DMS79 treated with DMSO at 0.1 percent for 48 hours (cell line): ENCODE measurements at regions not wholly inside any gene's neighbourhood (a gene's known extent, or its start where the extent isn't known, plus 50 kb on each side); places are given as distances from the start of the nearest gene placed in this dataset.
A peak's percentile ranks its signal among the peaks of the same experiment; 100 is the strongest.
"Not testable (repeated sequence)": the region's sequence is repeated elsewhere in the genome, so short reads cannot be mapped to it uniquely, and the experiment has no call there.

Experiments used
- DNase-seq: peaks from one replicate; lab custom pipeline; 2025; lab: John Stamatoyannopoulos, UW

DNA sequence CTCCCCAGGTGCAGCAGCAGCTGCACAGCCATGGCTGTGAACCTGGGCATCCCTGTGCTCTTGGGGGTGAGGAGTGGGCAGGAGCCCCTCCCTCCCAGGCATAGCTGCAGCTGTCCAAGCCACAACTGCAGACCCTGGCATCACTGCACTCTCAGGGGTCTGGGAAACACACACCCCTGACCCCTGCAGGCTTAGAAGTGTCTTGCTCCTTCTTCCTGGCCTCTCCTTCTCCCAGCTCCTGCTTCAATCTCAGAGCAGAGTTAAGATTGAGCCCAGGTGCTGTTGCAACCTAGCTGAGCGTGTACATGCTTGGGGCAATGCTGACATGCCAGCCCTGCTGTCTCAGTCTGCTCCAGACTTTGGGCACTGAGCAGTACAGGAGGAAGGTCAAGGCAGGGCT lies 833.6 kb downstream of the FLRT2 start:
- no peak for DNase-seq

- DNase-seq = no peak
These were observed 833.1 kb downstream of the FLRT2 start for GRCh38 chr14:86363047-86363446.

- peak; percentile 98 for DNase-seq
These were observed 827.9 kb downstream of the FLRT2 start for GRCh38 chr14:86357876-86358275.

DNA sequence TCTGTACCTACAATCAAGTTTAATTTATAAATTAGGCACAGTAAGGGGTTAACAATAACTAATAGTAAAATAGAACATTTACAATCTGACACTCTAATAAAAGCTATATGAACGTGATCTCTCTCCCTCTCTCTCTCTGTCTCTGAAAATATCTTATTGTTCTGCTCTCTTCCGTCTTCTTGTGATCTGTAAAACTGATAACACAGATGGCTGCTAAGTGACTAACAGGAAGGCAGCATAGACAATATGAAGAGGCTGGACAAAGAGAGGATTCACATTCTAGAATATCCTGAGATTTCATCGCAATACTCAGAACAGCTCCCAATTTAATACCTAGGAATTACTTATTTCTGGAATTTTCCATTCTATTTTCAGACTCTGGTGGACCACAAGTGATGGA lies 827.2 kb downstream of the FLRT2 start:
- DNase-seq = peak; percentile 31

DNA sequence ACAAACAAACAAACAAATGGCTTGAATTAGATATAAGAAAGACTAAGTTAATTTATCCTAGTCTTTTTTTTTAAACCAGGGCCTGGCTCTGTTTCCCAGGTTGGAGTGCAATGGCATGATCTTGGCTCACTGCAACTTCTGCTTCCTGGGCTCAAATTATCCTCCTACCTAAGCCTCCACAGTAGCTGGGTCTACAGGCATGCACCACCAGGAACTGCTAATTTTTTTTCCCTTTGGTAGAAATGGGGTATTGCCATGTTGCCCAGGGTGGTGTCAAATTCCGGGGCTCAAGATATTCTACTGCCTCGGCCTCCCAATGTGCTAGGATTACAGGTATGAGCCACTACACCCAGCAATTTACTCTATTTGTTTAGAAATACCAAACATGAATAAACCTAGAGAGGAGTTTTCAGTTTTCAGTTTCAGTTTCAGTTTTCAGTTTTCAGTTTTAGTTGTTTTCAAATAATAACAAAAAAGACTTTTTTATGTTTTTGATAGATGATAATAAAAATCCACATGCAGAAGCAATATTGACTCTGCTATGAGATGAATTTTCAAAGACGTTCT lies 817.0 kb downstream of the FLRT2 start:
- no peak for DNase-seq

DNA sequence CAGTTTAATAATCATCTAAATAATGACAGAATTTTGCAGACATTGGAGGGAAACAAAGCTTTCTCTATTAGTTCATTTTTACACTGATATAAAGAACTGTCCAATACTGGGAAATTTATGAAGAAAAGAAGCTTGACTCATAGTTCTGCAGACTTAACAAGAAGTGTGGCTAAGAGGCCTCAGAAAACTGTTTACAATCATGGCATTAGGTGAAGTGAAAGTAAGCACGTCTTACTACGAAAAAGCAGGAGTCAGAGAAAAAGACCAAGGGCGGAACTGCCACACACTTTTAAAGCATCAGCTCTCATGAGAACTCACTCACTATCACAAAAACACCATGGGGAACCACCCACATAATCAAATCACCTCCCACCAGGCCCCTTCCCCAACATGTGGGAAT lies 804.4 kb downstream of the FLRT2 start:
- no peak for DNase-seq

- DNase-seq = no peak
These were observed 803.5 kb downstream of the FLRT2 start for GRCh38 chr14:86333493-86333892.

DNA sequence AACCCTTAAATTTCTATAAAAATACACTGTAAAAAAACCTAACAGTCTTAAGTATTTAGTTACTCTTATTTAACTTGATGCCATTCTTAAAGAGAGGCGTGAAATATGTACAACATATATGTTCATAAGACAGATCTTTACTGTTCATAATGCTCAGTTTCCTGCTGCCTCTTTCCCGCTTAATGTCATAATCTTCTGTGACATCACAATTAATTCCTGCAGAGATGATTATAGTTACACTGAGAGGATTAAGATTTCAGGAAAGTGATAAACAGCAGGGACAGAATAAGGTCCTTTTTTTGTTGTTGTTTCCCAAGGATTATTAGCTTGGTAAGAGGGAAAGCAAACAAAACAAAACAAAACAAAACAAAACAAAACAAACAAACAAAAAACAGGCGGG lies 801.4 kb downstream of the FLRT2 start:
- DNase-seq = no peak

DNA sequence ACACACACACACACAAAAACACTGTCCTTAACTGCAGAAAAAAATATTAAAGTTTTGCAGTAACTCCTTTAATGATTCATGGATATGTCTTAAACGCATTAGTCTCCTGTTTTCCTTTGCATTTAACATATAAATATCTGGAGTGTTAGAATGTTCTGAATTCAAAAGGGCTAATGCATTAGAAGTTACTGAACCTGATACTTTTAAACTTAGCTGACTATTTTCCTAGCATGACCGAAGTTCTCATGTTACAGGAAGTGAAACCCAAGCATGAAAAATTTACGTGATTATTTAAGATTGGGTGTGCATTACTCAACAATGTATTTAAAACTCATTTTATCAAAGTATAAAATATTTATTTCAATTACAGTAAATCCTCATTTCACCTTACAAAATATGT lies 791.2 kb downstream of the FLRT2 start:
- no peak for DNase-seq

DNA sequence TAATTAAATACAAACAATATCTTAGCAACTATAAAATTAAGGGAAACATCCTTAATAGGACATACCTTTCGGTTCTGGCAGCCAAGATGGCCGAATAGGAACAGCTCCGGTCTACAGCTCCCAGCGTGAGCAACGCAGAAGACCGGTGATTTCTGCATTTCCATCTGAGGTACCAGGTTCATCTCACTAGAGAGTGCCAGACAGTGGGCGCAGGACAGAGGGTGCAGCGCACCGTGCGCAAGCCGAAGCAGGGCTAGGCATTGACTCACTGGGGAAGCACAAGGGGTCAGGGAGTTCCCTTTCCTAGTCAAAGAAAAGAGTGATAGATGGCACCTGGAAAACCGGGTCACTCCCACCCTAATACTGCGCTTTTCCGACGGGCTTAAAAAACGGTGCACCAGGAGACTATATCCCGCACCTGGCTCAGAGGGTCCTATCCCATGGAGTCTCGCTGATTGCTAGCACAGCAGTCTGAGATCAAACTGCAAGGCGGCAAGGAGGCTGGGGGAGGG lies 782.3 kb downstream of the FLRT2 start:
- DNase-seq = not testable (repeated sequence)

- DNase-seq = no peak
These were observed 781.2 kb downstream of the FLRT2 start for GRCh38 chr14:86311151-86311550.

- peak; percentile 55 for DNase-seq
These were observed 780.7 kb downstream of the FLRT2 start for GRCh38 chr14:86310611-86311010.

DNA sequence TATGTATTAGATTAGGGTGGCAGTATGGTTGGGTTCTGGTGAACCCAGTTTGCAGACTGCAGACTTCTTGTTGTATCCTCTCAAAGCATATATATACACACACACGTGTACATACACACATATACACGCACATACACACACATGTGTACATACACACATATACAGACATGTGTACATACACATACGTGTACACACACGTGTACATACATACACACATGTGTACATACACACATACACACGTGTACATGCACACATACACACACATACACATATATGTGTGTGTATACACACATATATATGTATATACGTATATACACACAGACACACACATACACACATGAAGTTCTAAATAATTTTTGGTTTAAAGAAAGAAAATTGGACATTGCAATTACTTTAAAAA lies 780.2 kb downstream of the FLRT2 start:
- DNase-seq = no peak

DNA sequence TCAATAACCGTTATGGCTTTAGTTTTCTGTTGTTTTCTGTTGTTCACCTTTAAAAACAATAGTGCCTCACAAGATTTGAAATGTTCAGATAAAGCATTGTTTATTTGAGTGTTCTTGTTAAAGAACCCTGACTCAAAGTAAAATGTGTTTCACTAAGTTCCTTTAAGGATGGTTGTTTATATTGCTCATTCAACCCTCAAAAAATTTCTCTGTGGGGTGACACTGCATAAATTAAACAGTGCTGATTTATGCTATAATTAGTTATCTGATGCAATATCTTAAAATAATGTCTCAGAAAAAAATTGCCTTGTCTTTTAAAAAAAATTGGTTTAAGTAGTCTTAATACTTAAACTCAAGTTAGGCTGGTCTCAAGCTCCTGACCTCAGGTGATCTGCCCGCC lies 775.1 kb downstream of the FLRT2 start:
- DNase-seq = no peak

- DNase-seq = no peak
These were observed 770.0 kb downstream of the FLRT2 start for GRCh38 chr14:86299994-86300393.

DNA sequence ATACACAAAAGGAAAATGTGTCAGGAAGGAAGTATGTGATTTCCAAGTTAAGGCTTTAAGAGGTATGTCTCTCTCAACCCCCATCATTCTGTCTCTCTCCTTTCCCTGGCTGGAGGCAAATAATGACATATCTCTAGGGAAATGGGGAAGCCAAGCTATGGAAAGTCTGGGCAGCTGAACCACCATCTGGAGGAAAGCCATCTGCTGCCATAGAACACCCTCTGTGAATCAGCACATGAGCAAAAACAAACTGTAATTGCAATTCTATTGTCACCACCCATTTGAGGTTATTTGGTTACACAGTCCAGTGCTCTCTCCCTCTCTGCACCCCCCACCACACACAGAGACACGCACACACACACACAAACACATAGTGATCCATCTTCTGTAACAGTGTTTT lies 766.2 kb downstream of the FLRT2 start:
- DNase-seq = no peak

- DNase-seq = no peak
These were observed 758.4 kb downstream of the FLRT2 start for GRCh38 chr14:86288336-86288735.

DNA sequence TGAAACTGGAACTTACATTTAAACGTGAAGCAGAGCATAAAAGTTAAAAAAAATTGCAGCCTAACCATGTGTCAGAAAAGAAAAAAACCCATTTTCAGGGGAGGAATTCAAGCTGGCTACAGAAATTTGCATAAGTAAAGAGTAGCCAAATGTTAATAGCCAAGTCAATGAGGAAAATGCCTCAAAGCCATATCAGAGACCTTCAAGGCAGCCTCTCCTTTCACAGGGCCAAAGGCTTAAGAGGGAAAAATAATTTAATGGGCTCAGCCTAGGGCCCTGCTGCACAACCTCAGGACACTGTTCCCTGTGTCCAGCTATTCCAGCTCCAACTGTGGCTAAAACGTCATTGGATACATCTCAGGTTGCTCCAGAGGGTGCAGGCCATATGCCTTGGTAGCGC lies 749.5 kb downstream of the FLRT2 start:
- DNase-seq = no peak

- DNase-seq = no peak
These were observed 728.0 kb downstream of the FLRT2 start for GRCh38 chr14:86257973-86258372.

DNA sequence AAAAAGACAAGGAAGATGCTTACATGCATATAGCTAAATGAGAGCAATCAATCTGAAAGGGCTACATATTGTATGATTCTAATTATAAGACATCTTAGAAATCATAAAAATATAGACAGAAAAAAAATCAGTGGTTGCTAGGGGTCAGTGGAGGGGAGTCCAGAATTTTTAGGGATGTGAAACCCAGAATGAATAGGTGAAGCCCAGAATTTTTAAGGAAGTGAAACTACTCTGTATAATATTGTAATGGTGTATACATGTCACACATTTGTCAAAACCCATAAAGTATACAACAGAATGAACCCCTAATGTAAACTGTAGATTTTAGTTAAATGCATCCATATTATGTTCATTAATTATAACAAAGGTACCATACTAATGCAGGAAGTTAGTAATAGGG lies 713.2 kb downstream of the FLRT2 start:
- DNase-seq = no peak

GRCh38 chr14:86237733-86238132 lies 707.8 kb downstream of the FLRT2 start:
- no peak for DNase-seq

- no peak for DNase-seq
These were observed 691.8 kb downstream of the FLRT2 start for GRCh38 chr14:86221755-86222154.

GRCh38 chr14:86221000-86221399 lies 691.1 kb downstream of the FLRT2 start:
- no peak for DNase-seq

DNA sequence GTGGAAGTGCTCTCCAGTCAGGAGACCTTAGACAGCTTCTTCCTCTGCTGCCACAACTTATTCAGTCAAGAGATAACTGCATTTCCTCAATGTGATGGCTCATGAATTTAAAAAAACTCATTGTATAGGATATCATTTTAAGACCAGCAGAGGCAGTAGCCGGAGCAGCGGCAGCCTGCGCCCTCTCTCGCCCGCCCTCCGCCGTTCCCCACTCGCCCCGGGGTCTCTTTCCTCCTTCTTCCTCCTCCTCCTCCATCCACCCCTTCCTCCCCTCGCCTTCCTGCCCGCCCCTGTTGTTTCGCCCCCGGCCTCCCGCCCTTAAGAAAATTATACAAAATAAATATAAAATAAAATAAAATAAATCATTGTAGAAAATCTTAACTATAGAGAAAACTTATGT lies 687.6 kb downstream of the FLRT2 start:
- DNase-seq = no peak

DNA sequence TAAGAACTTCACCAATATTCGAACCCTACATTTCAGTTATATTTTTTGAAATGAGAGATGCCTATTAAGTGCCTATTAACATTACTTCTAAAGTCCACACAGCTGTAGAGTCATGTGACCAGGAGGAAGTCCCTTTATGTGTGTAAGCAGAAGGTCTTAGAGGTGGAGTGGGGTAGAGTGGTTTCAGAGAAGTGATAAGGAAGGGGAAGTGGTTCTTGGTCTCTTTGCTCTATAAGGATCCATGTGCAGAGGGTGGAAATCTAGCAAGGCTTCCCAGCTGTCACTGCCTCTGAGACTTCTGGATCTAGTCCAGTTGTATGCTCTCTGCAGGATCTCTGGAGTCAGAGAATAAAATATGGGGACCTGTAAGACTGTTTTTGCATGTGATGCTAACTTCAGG lies 673.9 kb downstream of the FLRT2 start:
- peak; percentile 45 for DNase-seq
